ENCODE measurements at regions not wholly inside any gene's neighbourhood (a gene's known extent, or its start where the extent isn't known, plus 50 kb on each side); places are given as distances from the start of the nearest gene placed in this dataset.

DNA sequence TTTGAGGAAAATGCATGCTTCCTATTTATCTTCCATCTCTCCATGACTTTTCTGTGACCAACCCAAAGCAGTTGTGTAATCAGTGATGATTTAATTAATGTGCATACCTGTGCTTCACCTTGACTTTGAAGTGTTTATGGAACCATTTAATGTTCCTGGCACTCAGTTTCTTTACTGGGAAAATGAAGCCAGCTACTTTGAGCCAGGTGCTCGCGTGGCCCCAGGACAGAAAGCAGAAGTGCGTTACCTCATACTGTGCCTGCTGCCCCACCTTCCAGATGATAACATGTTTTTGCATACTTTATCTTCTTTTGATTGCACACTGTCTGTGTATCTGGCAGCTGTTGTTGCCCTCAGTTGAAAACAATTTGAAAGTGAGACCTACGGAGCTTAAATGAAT lies 61.3 kb downstream of the PMAIP1 start:
- H3K9me3 ChIP-seq (ENCODE audit: low read depth), result no peaks in the 10 kb centered on the region
- H3K27ac ChIP-seq, result no peak overlapping the region
- H3K9ac ChIP-seq, result no peak overlapping the region
- H3K4me2 ChIP-seq, result no peak overlapping the region
- DNase-seq (ENCODE audit: low spot score), result no peak
- Mint-ChIP-seq H3K4me3 (no peak overlapping the region), H3K4me1 (peaks cover 6% of the 10 kb centered on the region), H3K36me3 (no peaks in the 10 kb centered on the region), H3K9me3 (no peaks in the 10 kb centered on the region), H3K27me3 (ENCODE audit: insufficient read depth, low read depth) (peaks cover 3% of the 10 kb centered on the region), H3K27ac (no peak overlapping the region)
- TF ChIP-seq, protein P1, sequence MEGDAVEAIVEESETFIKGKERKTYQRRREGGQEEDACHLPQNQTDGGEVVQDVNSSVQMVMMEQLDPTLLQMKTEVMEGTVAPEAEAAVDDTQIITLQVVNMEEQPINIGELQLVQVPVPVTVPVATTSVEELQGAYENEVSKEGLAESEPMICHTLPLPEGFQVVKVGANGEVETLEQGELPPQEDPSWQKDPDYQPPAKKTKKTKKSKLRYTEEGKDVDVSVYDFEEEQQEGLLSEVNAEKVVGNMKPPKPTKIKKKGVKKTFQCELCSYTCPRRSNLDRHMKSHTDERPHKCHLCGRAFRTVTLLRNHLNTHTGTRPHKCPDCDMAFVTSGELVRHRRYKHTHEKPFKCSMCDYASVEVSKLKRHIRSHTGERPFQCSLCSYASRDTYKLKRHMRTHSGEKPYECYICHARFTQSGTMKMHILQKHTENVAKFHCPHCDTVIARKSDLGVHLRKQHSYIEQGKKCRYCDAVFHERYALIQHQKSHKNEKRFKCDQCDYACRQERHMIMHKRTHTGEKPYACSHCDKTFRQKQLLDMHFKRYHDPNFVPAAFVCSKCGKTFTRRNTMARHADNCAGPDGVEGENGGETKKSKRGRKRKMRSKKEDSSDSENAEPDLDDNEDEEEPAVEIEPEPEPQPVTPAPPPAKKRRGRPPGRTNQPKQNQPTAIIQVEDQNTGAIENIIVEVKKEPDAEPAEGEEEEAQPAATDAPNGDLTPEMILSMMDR (IDR thresholded peaks at IDR 0.05), result no peak
- TF ChIP-seq EZH2phosphoT487 (IDR thresholded peaks at IDR 0.05) (no peak), EZH2 (IDR thresholded peaks at IDR 0.05) (no peak)
- no peaks in the 10 kb centered on the region for H3F3A ChIP-seq (ENCODE audit: low read depth)
- H3K36me3 ChIP-seq, result no peaks in the 10 kb centered on the region
- no peaks in the 10 kb centered on the region for H3K27me3 ChIP-seq
- no peaks in the 10 kb centered on the region for H3K4me1 ChIP-seq
- no peak overlapping the region for H3K4me3 ChIP-seq
- H3K79me2 ChIP-seq (ENCODE audit: low read depth), result no peaks in the 10 kb centered on the region
- H4K20me1 ChIP-seq (ENCODE audit: low read depth), result no peaks in the 10 kb centered on the region
- no peak overlapping the region for H2AFZ ChIP-seq (replicated peaks)

DNA sequence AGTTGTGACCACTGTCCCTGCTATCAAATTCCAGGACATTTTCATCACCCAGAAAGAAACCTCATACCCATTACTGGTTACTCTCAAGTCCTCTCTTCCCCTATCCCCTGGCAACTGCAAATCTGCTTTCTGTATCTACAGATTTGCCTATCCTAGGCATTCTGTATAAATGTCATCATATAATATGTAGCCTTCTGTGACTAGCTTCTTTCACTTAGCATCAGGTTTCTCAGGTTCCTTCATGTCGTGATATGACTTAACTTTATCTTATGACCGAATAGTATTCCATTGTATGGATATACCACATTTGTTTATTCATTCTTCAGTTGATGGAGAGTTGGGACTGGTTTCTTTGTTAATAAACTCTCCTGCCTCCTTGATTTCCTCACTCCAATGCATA lies 60.5 kb downstream of the PMAIP1 start:
- Mint-ChIP-seq H3K4me1 (peaks cover 6% of the 10 kb centered on the region), H3K9me3 (no peaks in the 10 kb centered on the region), H3K27me3 (ENCODE audit: insufficient read depth, low read depth) (peaks cover 3% of the 10 kb centered on the region), H3K27ac (no peak overlapping the region), H3K4me3 (no peak overlapping the region), H3K36me3 (no peaks in the 10 kb centered on the region)
- H3K4me1 ChIP-seq, result no peaks in the 10 kb centered on the region
- no peaks in the 10 kb centered on the region for H3K36me3 ChIP-seq
- DNase-seq (ENCODE audit: low spot score), result no peak
- no peak overlapping the region for H3K4me3 ChIP-seq
- TF ChIP-seq, protein P1 (IDR thresholded peaks at IDR 0.05), result no peak
- TF ChIP-seq EZH2 (IDR thresholded peaks at IDR 0.05) (no peak), EZH2phosphoT487 (IDR thresholded peaks at IDR 0.05) (no peak)
- H4K20me1 ChIP-seq (ENCODE audit: low read depth), result no peaks in the 10 kb centered on the region
- no peaks in the 10 kb centered on the region for H3K27me3 ChIP-seq
- H2AFZ ChIP-seq (replicated peaks), result no peak overlapping the region
- no peaks in the 10 kb centered on the region for H3F3A ChIP-seq (ENCODE audit: low read depth)
- H3K4me2 ChIP-seq, result no peak overlapping the region
- H3K9ac ChIP-seq, result no peak overlapping the region
- no peak overlapping the region for H3K27ac ChIP-seq
- H3K79me2 ChIP-seq (ENCODE audit: low read depth), result no peaks in the 10 kb centered on the region
- H3K9me3 ChIP-seq (ENCODE audit: low read depth), result no peaks in the 10 kb centered on the region

DNA sequence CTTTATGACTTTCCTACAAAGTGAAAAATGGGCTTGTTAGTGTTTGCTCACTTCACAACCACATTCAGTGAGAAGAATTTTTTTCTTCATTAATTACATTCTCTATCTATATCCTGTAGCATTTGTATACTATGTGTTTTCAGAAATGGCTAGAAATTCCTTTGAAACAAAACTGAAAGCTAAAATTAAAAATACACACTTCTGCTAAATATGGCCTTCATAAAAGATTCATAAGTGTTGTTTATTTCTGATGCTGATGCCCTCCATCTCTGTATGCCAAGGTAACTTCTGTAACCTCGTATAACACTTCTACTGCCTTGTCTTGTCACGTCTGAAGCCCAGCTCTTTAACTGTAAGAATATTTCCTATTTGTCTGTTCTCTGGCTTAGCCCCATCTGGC lies 59.8 kb downstream of the PMAIP1 start:
- peaks cover 3% of the 10 kb centered on the region for H3K27me3 Mint-ChIP-seq (ENCODE audit: insufficient read depth, low read depth)
- H3K79me2 ChIP-seq (ENCODE audit: low read depth), result no peaks in the 10 kb centered on the region
- H3K4me2 ChIP-seq, result no peak overlapping the region
- no peaks in the 10 kb centered on the region for H3K27me3 ChIP-seq
- H3K27ac ChIP-seq, result no peak overlapping the region
- no peak overlapping the region for H3K4me3 ChIP-seq
- no peaks in the 10 kb centered on the region for H3F3A ChIP-seq (ENCODE audit: low read depth)
- H3K4me3 Mint-ChIP-seq, result no peak overlapping the region
- no peaks in the 10 kb centered on the region for H3K9me3 Mint-ChIP-seq
- peaks cover 6% of the 10 kb centered on the region for H3K4me1 Mint-ChIP-seq
- H3K36me3 ChIP-seq, result no peaks in the 10 kb centered on the region
- TF ChIP-seq EZH2 (IDR thresholded peaks at IDR 0.05), result no peak
- no peak for TF ChIP-seq EZH2phosphoT487 (IDR thresholded peaks at IDR 0.05)
- no peak overlapping the region for H3K27ac Mint-ChIP-seq
- no peaks in the 10 kb centered on the region for H4K20me1 ChIP-seq (ENCODE audit: low read depth)
- no peak for DNase-seq (ENCODE audit: low spot score)
- H3K36me3 Mint-ChIP-seq, result no peaks in the 10 kb centered on the region
- no peak overlapping the region for H3K9ac ChIP-seq
- H2AFZ ChIP-seq (replicated peaks), result no peak overlapping the region
- H3K9me3 ChIP-seq (ENCODE audit: low read depth), result no peaks in the 10 kb centered on the region
- H3K4me1 ChIP-seq, result no peaks in the 10 kb centered on the region

DNA sequence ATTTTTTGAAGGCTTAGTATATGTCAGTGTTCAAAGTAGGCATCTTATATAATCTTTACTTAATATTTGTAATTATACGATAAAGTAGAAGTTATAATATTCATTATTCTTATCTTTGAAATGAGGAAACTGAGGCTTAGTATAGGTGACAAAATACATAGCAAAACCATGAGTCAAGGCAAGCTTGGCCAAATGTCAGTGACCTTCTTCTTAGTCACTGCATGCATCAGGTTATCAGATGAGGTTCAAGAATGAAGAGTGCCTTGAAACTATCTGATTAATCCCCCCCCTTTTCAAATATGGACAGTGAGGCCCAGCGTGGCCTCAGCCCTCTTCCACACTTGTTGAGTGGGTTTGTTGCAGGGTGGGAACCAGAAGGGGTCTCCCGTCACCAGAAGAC lies 59.3 kb downstream of the PMAIP1 start:
- H3K4me1 ChIP-seq, result no peaks in the 10 kb centered on the region
- peaks cover 3% of the 10 kb centered on the region for H3K27me3 Mint-ChIP-seq (ENCODE audit: insufficient read depth, low read depth)

More for the DNA sequence above, 59.3 kb downstream of the PMAIP1 start:
- H3K27me3 ChIP-seq, result no peaks in the 10 kb centered on the region
- Mint-ChIP-seq H3K4me1 (peaks cover 6% of the 10 kb centered on the region), H3K4me3 (no peak overlapping the region), H3K9me3 (no peaks in the 10 kb centered on the region), H3K36me3 (no peaks in the 10 kb centered on the region), H3K27ac (no peak overlapping the region)
- no peaks in the 10 kb centered on the region for H4K20me1 ChIP-seq (ENCODE audit: low read depth)
- TF ChIP-seq EZH2phosphoT487 (IDR thresholded peaks at IDR 0.05) (no peak), EZH2 (IDR thresholded peaks at IDR 0.05) (no peak)
- TF ChIP-seq, protein P1 (IDR thresholded peaks at IDR 0.05), result no peak
- no peak overlapping the region for H3K4me2 ChIP-seq
- no peak overlapping the region for H3K9ac ChIP-seq
- H3K36me3 ChIP-seq, result no peaks in the 10 kb centered on the region
- no peak for DNase-seq (ENCODE audit: low spot score)
- H3K27ac ChIP-seq, result no peak overlapping the region
- H2AFZ ChIP-seq (replicated peaks), result no peak overlapping the region
- H3K9me3 ChIP-seq (ENCODE audit: low read depth), result no peaks in the 10 kb centered on the region
- H3K4me3 ChIP-seq, result no peak overlapping the region
- H3K79me2 ChIP-seq (ENCODE audit: low read depth), result no peaks in the 10 kb centered on the region
- H3F3A ChIP-seq (ENCODE audit: low read depth), result no peaks in the 10 kb centered on the region
